H9 (cell line): ENCODE measurements at regions not wholly inside any gene's neighbourhood (a gene's known extent, or its start where the extent isn't known, plus 50 kb on each side); places are given as distances from the start of the nearest gene placed in this dataset.

Source experiments
- DNase-seq: peaks from one replicate; pipeline ENCODE4 v3.0.0-alpha.2; 2017
- H2AFZ ChIP-seq: one replicate; pipeline ENCODE4 v1.6.1; 2013; ENCODE audit warnings: mild to moderate bottlenecking, low read length, control low read depth, moderate library complexity
- H2AK5ac ChIP-seq: 2 replicates; pipeline ENCODE4 v1.6.1; 2013; ENCODE audit warnings: low read length, control low read depth, mixed read lengths; ENCODE audit not compliant: insufficient read length
- H2BK120ac ChIP-seq: one replicate; pipeline ENCODE4 v1.6.1; 2013; ENCODE audit warnings: low read depth, mild to moderate bottlenecking, low read length, control low read depth, inconsistent platforms; ENCODE audit not compliant: poor library complexity, severe bottlenecking
- H2BK12ac ChIP-seq: 2 replicates; pipeline ENCODE4 v1.6.1; 2013; ENCODE audit warnings: low read length, control low read depth, mixed read lengths, low read depth; ENCODE audit not compliant: insufficient read length
- H2BK15ac ChIP-seq: 2 replicates; pipeline ENCODE4 v1.6.1; 2013; ENCODE audit warnings: low read depth, low read length, control low read depth
- H2BK20ac ChIP-seq: one replicate; pipeline ENCODE4 v1.6.1; 2013; ENCODE audit warnings: low read depth, mild to moderate bottlenecking, low read length, control low read depth, inconsistent platforms; ENCODE audit not compliant: poor library complexity, severe bottlenecking
- H2BK5ac ChIP-seq: 2 replicates; pipeline ENCODE4 v1.6.1; 2013; ENCODE audit warnings: low read length, control low read depth, mixed read lengths; ENCODE audit not compliant: insufficient read length
- H3K14ac ChIP-seq: 2 replicates; pipeline ENCODE4 v1.6.1; 2013; ENCODE audit warnings: low read length, control low read depth; ENCODE audit not compliant: insufficient read depth
- H3K18ac ChIP-seq: 2 replicates; pipeline ENCODE4 v1.6.1; 2013; ENCODE audit warnings: low read depth, mild to moderate bottlenecking, mixed read lengths, low read length, control low read depth; ENCODE audit not compliant: insufficient read length
- H3K23ac ChIP-seq: 2 replicates; pipeline ENCODE4 v1.6.1; 2013; ENCODE audit warnings: low read length, control low read depth, mixed read lengths, low read depth; ENCODE audit not compliant: insufficient read length
- H3K23me2 ChIP-seq: 2 replicates; pipeline ENCODE4 v1.6.1; 2013; ENCODE audit warnings: low read depth, mild to moderate bottlenecking, mixed read lengths, low read length, control low read depth; ENCODE audit not compliant: insufficient read length, poor library complexity, severe bottlenecking
- H3K27ac ChIP-seq: 2 replicates; pipeline ENCODE4 v1.5.1; 2013; ENCODE audit warnings: low read length, control low read depth, mixed read lengths, low read depth; ENCODE audit not compliant: insufficient read length
- H3K27me3 ChIP-seq: 2 replicates; pipeline ENCODE4 v1.6.1; 2013; ENCODE audit warnings: low read length, control low read depth, inconsistent platforms; ENCODE audit not compliant: insufficient read depth
- H3K4ac ChIP-seq: 2 replicates; pipeline ENCODE4 v1.6.1; 2013; ENCODE audit warnings: low read depth, mild to moderate bottlenecking, control low read depth, inconsistent platforms, low read length, moderate library complexity
- H3K4me1 ChIP-seq: 2 replicates; pipeline ENCODE4 v1.6.1; 2013; ENCODE audit warnings: low read length, control low read depth, inconsistent platforms; ENCODE audit not compliant: insufficient read depth
- H3K4me2 ChIP-seq: 2 replicates; pipeline ENCODE4 v1.6.1; 2013; ENCODE audit warnings: low read length, control low read depth, mixed read lengths; ENCODE audit not compliant: insufficient read length, insufficient read depth
- H3K56ac ChIP-seq: 2 replicates; pipeline ENCODE4 v1.6.1; 2013; ENCODE audit warnings: low read depth, mild to moderate bottlenecking, mixed read lengths, low read length, control low read depth; ENCODE audit not compliant: insufficient read length
- H3K79me1 ChIP-seq: 2 replicates; pipeline ENCODE4 v1.6.1; 2013; ENCODE audit warnings: low read depth, mild to moderate bottlenecking, moderate library complexity, low read length, control low read depth, inconsistent platforms; ENCODE audit not compliant: insufficient read depth, poor library complexity, severe bottlenecking
- H3K79me2 ChIP-seq: 2 replicates; pipeline ENCODE4 v1.6.1; 2013; ENCODE audit warnings: low read length, control low read depth, inconsistent platforms; ENCODE audit not compliant: insufficient read depth
- H3K9ac ChIP-seq: 2 replicates; pipeline ENCODE4 v1.6.1; 2013; ENCODE audit warnings: low read length, control low read depth, mixed read lengths; ENCODE audit not compliant: insufficient read length; ENCODE audit errors: extremely low read depth
- H3K9me3 ChIP-seq: one replicate; pipeline ENCODE4 v1.6.1; 2013; ENCODE audit warnings: low read depth, low read length, inconsistent platforms; ENCODE audit not compliant: control insufficient read depth
- H3T11ph ChIP-seq: one replicate; pipeline ENCODE4 v1.6.1; 2013; ENCODE audit warnings: mild to moderate bottlenecking, low read length, control low read depth, inconsistent platforms
- H4K20me1 ChIP-seq: one replicate; pipeline ENCODE4 v1.6.1; 2013; ENCODE audit not compliant: control insufficient read depth, insufficient read length, insufficient read depth
- H4K5ac ChIP-seq: 2 replicates; pipeline ENCODE4 v1.6.1; 2013; ENCODE audit warnings: low read depth, mild to moderate bottlenecking, mixed read lengths, low read length, control low read depth; ENCODE audit not compliant: insufficient read length
- H4K8ac ChIP-seq: replicated peaks from 2 replicates; pipeline ENCODE4 v1.6.1; 2013; ENCODE audit warnings: low read length, control low read depth, mixed read lengths, low read depth; ENCODE audit not compliant: insufficient read length
- H4K91ac ChIP-seq: 2 replicates; pipeline ENCODE4 v1.6.1; 2013; ENCODE audit warnings: low read depth, mild to moderate bottlenecking, moderate library complexity, mixed read lengths, low read length, control low read depth; ENCODE audit not compliant: insufficient read length
- H3K27ac Mint-ChIP-seq, 3 experiments: 2 replicates in 2 of 3; 3 replicates in 1 of 3; pipeline ENCODE4 v1.8.0; 2020 to 2021; ENCODE audit warnings: mixed read lengths in 3 of 3, mild to moderate bottlenecking in 1 of 3, moderate library complexity in 1 of 3
- H3K27me3 Mint-ChIP-seq: 2 replicates; pipeline ENCODE4 v1.8.0; 2021; ENCODE audit warnings: low read depth, mild to moderate bottlenecking, moderate library complexity, mixed read lengths
- H3K36me3 Mint-ChIP-seq, 3 experiments: 2 replicates in 2 of 3; 3 replicates in 1 of 3; pipeline ENCODE4 v1.8.0; 2020 to 2021; ENCODE audit warnings: low read depth in 3 of 3, mixed read lengths in 3 of 3; ENCODE audit not compliant: insufficient read depth in 1 of 3
- H3K4me1 Mint-ChIP-seq, 2 experiments: 2 replicates each; pipeline ENCODE4 v1.8.0; 2020; ENCODE audit warnings: mixed read lengths in 2 of 2
- H3K4me3 Mint-ChIP-seq, 2 experiments: 2 replicates in 1 of 2; 3 replicates in 1 of 2; pipeline ENCODE4 v1.8.0; 2020 to 2021; ENCODE audit warnings: mild to moderate bottlenecking in 2 of 2, mixed read lengths in 2 of 2, moderate library complexity in 1 of 2
- H3K9me3 Mint-ChIP-seq, 2 experiments: 2 replicates in 1 of 2; 3 replicates in 1 of 2; pipeline ENCODE4 v1.8.0; 2020; ENCODE audit warnings: mild to moderate bottlenecking in 2 of 2, mixed read lengths in 2 of 2, moderate library complexity in 1 of 2
- CTCF ChIP-seq: fragments of 200-600 bp; sonication (generic); conservative IDR thresholded peaks from 3 replicates; pipeline ENCODE4 v1.8.0; 2021; ENCODE audit warnings: antibody characterized with exemption, mild to moderate bottlenecking

DNA sequence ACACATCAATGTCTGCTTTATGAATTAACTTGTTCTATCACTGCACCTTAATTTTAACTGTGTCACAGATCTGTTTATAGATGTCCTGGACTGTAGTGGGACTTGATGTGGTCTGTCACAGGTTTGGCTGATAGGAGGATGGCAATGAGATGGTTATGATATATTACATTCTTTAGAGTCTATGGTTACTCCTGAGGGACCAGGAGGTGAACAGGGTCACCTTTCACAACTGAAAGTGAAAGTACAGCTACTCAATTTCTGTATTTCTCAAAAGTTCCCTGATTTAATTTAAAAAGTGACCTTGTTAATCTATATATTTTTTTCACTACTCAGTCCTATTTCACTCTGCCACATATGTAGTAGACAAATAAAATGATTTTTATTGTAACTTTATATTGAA, 1284.1 kb upstream of the GYPC start:
- no peak overlapping the region for H3K56ac ChIP-seq

More for the DNA sequence above, 1284.1 kb upstream of the GYPC start:
- no peaks in the 10 kb centered on the region for H3K27me3 ChIP-seq
- H3K79me1 ChIP-seq = no peaks in the 10 kb centered on the region
- H3K9ac ChIP-seq = no peak overlapping the region
- H4K20me1 ChIP-seq = no peaks in the 10 kb centered on the region
- H3T11ph ChIP-seq = no peak overlapping the region
- no peak overlapping the region for H2BK12ac ChIP-seq
- Mint-ChIP-seq H3K4me1 (no peaks in the 10 kb centered on the region), H3K4me3 (no peak overlapping the region), H3K27me3 (no peaks in the 10 kb centered on the region), H3K9me3 (no peaks in the 10 kb centered on the region), H3K36me3 (no peaks in the 10 kb centered on the region; a peak in 2 of 7 replicates), H3K27ac (no peak overlapping the region)
- H3K23me2 ChIP-seq = no peaks in the 10 kb centered on the region
- no peak overlapping the region for H3K4ac ChIP-seq
- no peak overlapping the region for H2AK5ac ChIP-seq
- no peak overlapping the region for H3K27ac ChIP-seq
- H2BK5ac ChIP-seq = no peak overlapping the region
- H3K4me1 ChIP-seq = no peaks in the 10 kb centered on the region
- H3K14ac ChIP-seq = no peak overlapping the region
- H2BK120ac ChIP-seq = no peak overlapping the region
- no peak overlapping the region for H4K5ac ChIP-seq
- H4K8ac ChIP-seq = no peak overlapping the region
- no peak overlapping the region for H2BK15ac ChIP-seq
- H4K91ac ChIP-seq = no peak overlapping the region
- H2AFZ ChIP-seq = no peak overlapping the region
- no peak overlapping the region for H3K4me2 ChIP-seq
- no peak overlapping the region for H2BK20ac ChIP-seq
- no peaks in the 10 kb centered on the region for H3K79me2 ChIP-seq
- H3K9me3 ChIP-seq = no peaks in the 10 kb centered on the region
- no peak overlapping the region for H3K18ac ChIP-seq
- H3K23ac ChIP-seq = no peak overlapping the region
- no peak for DNase-seq
- TF ChIP-seq CTCF = no peak
